COR-L47 (cell line): ENCODE measurements at regions not wholly inside any gene's neighbourhood (a gene's known extent, or its start where the extent isn't known, plus 50 kb on each side); places are given as distances from the start of the nearest gene placed in this dataset.
"Not testable (repeated sequence)": the region's sequence is repeated elsewhere in the genome, so short reads cannot be mapped to it uniquely, and the experiment has no call there.

Source experiments
- DNase-seq: peaks from one replicate; lab custom pipeline; 2025; lab: John Stamatoyannopoulos, UW

GRCh38 chr6:112935402-112936078 lies 588.4 kb downstream of the RFPL4B start:
- DNase-seq = no peak

- no peak for DNase-seq
Measured at GRCh38 chr6:112936079-112936472, 588.9 kb downstream of the RFPL4B start.

- no peak for DNase-seq
Measured at GRCh38 chr6:112936504-112936903, 589.4 kb downstream of the RFPL4B start.

GRCh38 chr6:112937690-112938089 lies 590.6 kb downstream of the RFPL4B start:
- not testable (repeated sequence) for DNase-seq

GRCh38 chr6:112938650-112939049 lies 591.5 kb downstream of the RFPL4B start:
- DNase-seq = no peak

- peak; percentile 85 for DNase-seq
Measured at GRCh38 chr6:112939563-112939962, 592.4 kb downstream of the RFPL4B start.

GRCh38 chr6:112941613-112942012 lies 594.5 kb downstream of the RFPL4B start:
- DNase-seq = no peak

- no peak for DNase-seq
Measured at GRCh38 chr6:112946051-112946450, 598.9 kb downstream of the RFPL4B start.

GRCh38 chr6:112947507-112947906 lies 600.4 kb downstream of the RFPL4B start:
- no peak for DNase-seq

- DNase-seq = peak; percentile 85
Measured at GRCh38 chr6:112951829-112952228, 604.7 kb downstream of the RFPL4B start.

GRCh38 chr6:112955743-112956142 lies 608.6 kb downstream of the RFPL4B start:
- DNase-seq = not testable (repeated sequence)

GRCh38 chr6:112956696-112957535 lies 609.8 kb downstream of the RFPL4B start:
- no peak for DNase-seq

- no peak for DNase-seq
Measured at GRCh38 chr6:112957536-112957916, 610.4 kb downstream of the RFPL4B start.

- not testable (repeated sequence) for DNase-seq
Measured at GRCh38 chr6:112960130-112960529, 613.0 kb downstream of the RFPL4B start.

GRCh38 chr6:112967974-112968373 lies 620.8 kb downstream of the RFPL4B start:
- DNase-seq = no peak

- DNase-seq = no peak
Measured at GRCh38 chr6:112971651-112972050, 624.5 kb downstream of the RFPL4B start.

- not testable (repeated sequence) for DNase-seq
Measured at GRCh38 chr6:112974931-112975330, 627.8 kb downstream of the RFPL4B start.

GRCh38 chr6:112976579-112976978 lies 629.4 kb downstream of the RFPL4B start:
- DNase-seq = not testable (repeated sequence)

GRCh38 chr6:112979830-112980229 lies 632.7 kb downstream of the RFPL4B start:
- DNase-seq = no peak

GRCh38 chr6:112980676-112981075 lies 633.5 kb downstream of the RFPL4B start:
- DNase-seq = no peak

- DNase-seq = no peak
Measured at GRCh38 chr6:112983713-112984261, 636.7 kb downstream of the RFPL4B start.

- DNase-seq = no peak
Measured at GRCh38 chr6:112984899-112985298, 637.8 kb downstream of the RFPL4B start.

- DNase-seq = no peak
Measured at GRCh38 chr6:112986321-112986720, 639.2 kb downstream of the RFPL4B start.
